ENCODE measurements at regions not wholly inside any gene's neighbourhood (a gene's known extent, or its start where the extent isn't known, plus 50 kb on each side); places are given as distances from the start of the nearest gene placed in this dataset.

DNA sequence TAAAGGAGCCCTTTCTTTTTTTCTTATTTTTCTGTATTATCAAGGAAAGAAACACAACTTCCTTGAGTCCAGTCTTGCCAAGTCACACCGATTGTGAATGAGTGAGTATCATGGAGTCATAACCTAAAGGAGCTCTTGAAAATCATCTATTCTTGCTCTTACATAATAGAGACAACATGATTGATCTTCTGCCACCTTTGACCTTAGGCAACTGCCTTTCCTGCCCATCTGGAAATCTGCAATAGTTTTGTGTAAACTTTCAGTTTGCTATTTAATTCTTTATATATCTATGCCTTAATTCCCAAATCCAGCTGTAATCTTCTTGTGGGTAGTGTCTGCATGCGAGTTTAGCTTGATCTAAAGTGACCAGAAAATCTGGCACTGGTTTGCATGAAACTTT is 149.9 kb upstream of the FST start:
- DNase-seq (ENCODE audit: low read depth in 2 of 2), result no peak

GRCh38 chr5:53331463-53331862 is 149.0 kb upstream of the FST start:
- DNase-seq (ENCODE audit: low read depth in 2 of 2), result no peak

GRCh38 chr5:53333160-53333559 is 147.3 kb upstream of the FST start:
- no peak for DNase-seq (ENCODE audit: low read depth in 2 of 2)

GRCh38 chr5:53334431-53334941 is 145.9 kb upstream of the FST start:
- DNase-seq (ENCODE audit: low read depth in 2 of 2), result no peak

- no peak for DNase-seq (ENCODE audit: low read depth in 2 of 2)
Measured at GRCh38 chr5:53335115-53335514, 145.3 kb upstream of the FST start.

- no peak for DNase-seq (ENCODE audit: low read depth in 2 of 2)
Measured at GRCh38 chr5:53337827-53338226, 142.6 kb upstream of the FST start.

GRCh38 chr5:53338971-53339370 is 141.5 kb upstream of the FST start:
- DNase-seq (ENCODE audit: low read depth in 2 of 2), result no peak

GRCh38 chr5:53339962-53340540 is 140.4 kb upstream of the FST start:
- no peak for DNase-seq (ENCODE audit: low read depth in 2 of 2)

- DNase-seq (ENCODE audit: low read depth in 2 of 2), result no peak
Measured at GRCh38 chr5:53340956-53341750, 139.3 kb upstream of the FST start.

GRCh38 chr5:53342236-53342635 is 138.2 kb upstream of the FST start:
- no peak for DNase-seq (ENCODE audit: low read depth in 2 of 2)

GRCh38 chr5:53343187-53343586 is 137.2 kb upstream of the FST start:
- no peak for DNase-seq (ENCODE audit: low read depth in 2 of 2)

DNA sequence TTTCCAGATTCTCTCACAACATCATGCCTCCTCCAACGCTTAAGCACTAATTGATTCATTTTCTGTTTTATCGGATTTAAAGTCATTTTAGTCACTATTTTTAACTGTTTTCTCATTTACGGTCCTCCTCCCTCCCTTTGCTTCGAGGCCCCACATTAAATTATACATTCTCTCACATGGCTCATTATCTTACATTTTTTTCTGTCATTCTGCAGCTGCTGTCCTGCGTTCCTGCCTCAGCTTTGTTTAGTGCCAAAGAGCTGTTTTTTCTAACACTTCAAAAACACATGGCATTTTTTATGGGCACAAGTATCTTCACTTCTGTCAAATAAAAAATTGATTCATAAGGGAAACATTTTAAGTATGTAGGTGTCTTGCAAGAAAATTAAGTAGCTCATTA is 130.1 kb upstream of the FST start:
- no peak for DNase-seq (ENCODE audit: low read depth in 2 of 2)

GRCh38 chr5:53350991-53351770 is 129.2 kb upstream of the FST start:
- DNase-seq (ENCODE audit: low read depth in 2 of 2), result no peak

- DNase-seq (ENCODE audit: low read depth in 2 of 2), result no peak
Measured at GRCh38 chr5:53355316-53355715, 125.1 kb upstream of the FST start.

- DNase-seq (ENCODE audit: low read depth in 2 of 2), result no peak
Measured at GRCh38 chr5:53355931-53356330, 124.5 kb upstream of the FST start.

GRCh38 chr5:53357439-53357838 is 123.0 kb upstream of the FST start:
- DNase-seq (ENCODE audit: low read depth in 2 of 2), result no peak

- no peak for DNase-seq (ENCODE audit: low read depth in 2 of 2)
Measured at GRCh38 chr5:53358794-53359193, 121.6 kb upstream of the FST start.

DNA sequence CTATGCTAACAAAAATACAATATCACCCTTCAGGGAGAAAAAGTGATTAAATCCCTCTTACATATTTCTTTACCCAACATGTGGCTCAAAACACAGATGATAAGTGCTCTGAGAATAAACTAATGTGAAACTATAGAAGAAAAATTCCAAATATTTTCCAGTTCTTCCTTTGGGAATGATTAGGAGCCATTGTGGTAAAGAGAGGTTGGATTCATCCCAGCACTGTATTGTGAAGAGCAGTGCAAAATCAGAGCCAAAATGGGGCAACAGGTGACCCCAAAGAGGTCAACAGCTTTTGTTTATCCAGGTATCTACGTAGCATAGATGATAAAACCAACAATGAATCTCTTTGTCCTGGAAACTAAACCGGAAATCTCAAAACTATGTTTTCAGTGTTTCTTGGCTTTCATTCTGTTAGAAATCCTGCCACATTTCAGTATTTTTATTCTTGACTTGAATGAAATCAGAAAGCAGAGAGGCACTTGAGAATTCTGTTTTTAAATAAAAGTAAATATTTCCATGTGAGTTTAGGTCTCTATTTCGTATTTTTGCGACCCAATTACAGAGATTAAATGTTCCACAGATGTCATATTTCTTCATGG is 120.4 kb upstream of the FST start:
- no peak for DNase-seq (ENCODE audit: low read depth in 2 of 2)

GRCh38 chr5:53360811-53361210 is 119.6 kb upstream of the FST start:
- DNase-seq (ENCODE audit: low read depth in 2 of 2), result no peak

- DNase-seq (ENCODE audit: low read depth in 2 of 2), result no peak
Measured at GRCh38 chr5:53361708-53362107, 118.7 kb upstream of the FST start.

DNA sequence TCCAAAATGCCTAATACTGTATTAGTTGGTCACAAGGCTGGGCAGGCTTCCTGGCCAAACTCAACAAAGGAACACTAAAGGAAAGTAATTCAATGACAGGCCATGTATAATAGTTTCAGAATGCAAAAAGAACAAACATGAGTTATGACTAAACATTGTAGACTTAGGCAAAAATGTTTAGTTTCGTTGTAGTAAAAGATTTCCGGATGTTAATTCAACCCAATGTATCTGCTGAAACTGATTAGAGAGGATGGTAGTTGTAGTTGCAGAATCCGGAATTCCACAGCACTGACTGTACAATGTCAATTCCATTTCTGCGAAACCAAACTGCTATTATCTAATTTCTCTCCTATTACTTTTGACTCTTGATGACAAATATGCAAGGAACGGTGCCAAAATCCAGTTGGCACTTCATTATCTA is 117.9 kb upstream of the FST start:
- no peak for DNase-seq (ENCODE audit: low read depth in 2 of 2)

DNA sequence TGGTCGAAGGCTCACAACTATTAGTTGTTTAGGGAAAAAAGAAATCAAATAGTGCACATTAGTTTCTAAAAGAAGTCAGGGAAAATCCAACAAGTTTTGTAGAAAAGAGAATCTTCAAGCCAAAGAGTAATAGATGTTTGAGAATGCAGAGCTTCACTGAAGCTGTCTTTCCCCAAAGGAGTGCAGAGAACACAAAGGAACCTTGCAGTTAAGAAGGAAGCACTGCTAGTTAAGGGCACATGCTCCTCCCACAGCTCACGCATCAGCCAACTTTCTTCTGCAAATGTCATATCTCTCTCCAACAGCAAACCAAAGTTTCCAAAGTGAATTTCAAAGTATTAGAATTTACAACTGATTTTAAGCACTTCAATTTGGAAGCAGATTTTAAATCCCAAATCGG is 116.4 kb upstream of the FST start:
- no peak for DNase-seq (ENCODE audit: low read depth in 2 of 2)

Measured in stimulated activated CD4-positive, alpha-beta T cell treated with anti-CD3 and anti-CD28 coated beads, Interleukin-4, amount 100 ng/mL, for 48 hours (primary cell).